ENCODE measurements at regions not wholly inside any gene's neighbourhood (a gene's known extent, or its start where the extent isn't known, plus 50 kb on each side); places are given as distances from the start of the nearest gene placed in this dataset.

DNA sequence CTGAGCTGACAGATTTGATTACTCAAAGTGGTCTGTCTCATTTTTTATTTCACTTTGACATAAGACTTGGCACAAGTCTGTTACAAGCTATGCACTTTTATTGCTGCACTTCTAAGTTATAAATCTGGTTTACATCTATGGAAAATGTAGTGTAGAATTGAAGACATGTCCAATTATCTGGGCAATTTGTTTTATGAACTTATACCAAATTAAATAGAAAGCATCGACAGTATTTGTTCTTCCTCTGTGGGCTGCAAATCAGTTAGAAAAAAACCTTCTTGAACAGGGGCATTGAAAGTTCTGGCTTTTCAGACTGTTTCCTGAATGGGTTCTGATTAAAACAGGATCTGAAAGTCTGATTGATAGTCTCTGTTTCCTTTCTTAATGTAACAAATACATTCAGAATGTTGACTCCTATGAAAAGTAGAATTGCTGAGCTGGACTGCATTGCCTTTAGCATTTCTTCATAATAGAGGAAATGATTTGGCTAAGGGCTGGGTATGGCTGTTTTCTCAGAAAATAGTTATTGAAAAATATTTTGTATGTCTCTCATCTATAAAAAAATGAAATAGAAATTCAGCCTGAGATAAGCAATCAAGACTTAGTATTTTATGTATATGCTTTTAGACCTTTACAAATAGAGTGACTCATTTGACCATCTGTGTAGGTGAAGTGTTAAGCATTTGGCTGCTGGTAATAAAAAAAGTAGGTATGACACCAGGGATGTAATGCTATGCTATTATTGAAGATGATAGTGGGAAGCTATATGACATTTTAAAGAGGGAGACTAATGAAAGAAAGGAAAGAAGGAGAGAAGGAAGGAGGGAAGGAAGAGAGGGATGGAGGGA lies 210.9 kb upstream of the SPRY2 start:
- Histone ChIP-seq H3K9me3 (ENCODE audit: control insufficient read depth in 2 of 2, insufficient read depth in 1 of 2, low read length in 1 of 2) (no peaks in the 10 kb centered on the region), H3K36me3 (ENCODE audit: control insufficient read depth in 2 of 2, insufficient read depth in 2 of 2, low read length in 1 of 2) (no peaks in the 10 kb centered on the region), H3K27ac (ENCODE audit: low read depth in 1 of 2, low read length in 1 of 2) (no peak overlapping the region), H3K4me3 (ENCODE audit: low read length in 2 of 2) (no peak overlapping the region), H3K4me1 (ENCODE audit: control insufficient read depth in 2 of 2, insufficient read depth in 2 of 2, low read length in 2 of 2) (no peaks in the 10 kb centered on the region), H3K27me3 (ENCODE audit: control insufficient read depth in 2 of 2, insufficient read depth in 1 of 2, low read length in 1 of 2) (no peaks in the 10 kb centered on the region)
- no peak for DNase-seq (ENCODE audit: low read depth in 6 of 9, low spot score in 9 of 9)
- 15% methylated on average over 1 of the region's 1 CpG for WGBS

DNA sequence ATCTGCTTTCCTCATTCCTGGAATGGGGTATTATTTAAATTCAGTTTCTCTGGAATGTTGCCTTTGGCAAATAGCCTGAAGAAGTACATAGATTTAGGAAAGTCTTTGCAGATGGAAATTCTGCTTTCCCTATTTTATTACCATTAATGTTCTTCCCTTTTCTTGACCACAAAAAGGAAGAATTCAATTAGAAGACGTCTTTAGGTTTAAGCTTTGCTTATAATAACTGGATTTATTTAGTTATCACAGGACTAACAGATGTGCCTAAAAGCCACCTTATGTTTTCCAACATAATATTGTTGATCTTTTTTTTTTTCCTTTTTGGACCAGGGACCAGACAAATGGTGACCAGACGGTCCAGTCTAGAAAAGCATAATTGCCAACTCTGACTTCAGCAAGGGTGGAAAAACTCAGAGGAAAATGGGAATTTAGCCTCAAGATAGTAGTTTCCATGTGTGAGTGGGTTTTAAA lies 210.1 kb upstream of the SPRY2 start:
- no peaks in the 10 kb centered on the region for H3K36me3 ChIP-seq (ENCODE audit: control insufficient read depth in 2 of 2, insufficient read depth in 2 of 2, low read length in 1 of 2)
- no peaks in the 10 kb centered on the region for H3K4me1 ChIP-seq (ENCODE audit: control insufficient read depth in 2 of 2, insufficient read depth in 2 of 2, low read length in 2 of 2)
- H3K27me3 ChIP-seq (ENCODE audit: control insufficient read depth in 2 of 2, insufficient read depth in 1 of 2, low read length in 1 of 2): no peaks in the 10 kb centered on the region
- H3K9me3 ChIP-seq (ENCODE audit: control insufficient read depth in 2 of 2, insufficient read depth in 1 of 2, low read length in 1 of 2): no peaks in the 10 kb centered on the region
- H3K4me3 ChIP-seq (ENCODE audit: low read length in 2 of 2): no peak overlapping the region
- no peak overlapping the region for H3K27ac ChIP-seq (ENCODE audit: low read depth in 1 of 2, low read length in 1 of 2)
- 77% methylated on average over 2 of the region's 2 CpGs for WGBS
- no peak for DNase-seq (ENCODE audit: low read depth in 6 of 9, low spot score in 9 of 9)

DNA sequence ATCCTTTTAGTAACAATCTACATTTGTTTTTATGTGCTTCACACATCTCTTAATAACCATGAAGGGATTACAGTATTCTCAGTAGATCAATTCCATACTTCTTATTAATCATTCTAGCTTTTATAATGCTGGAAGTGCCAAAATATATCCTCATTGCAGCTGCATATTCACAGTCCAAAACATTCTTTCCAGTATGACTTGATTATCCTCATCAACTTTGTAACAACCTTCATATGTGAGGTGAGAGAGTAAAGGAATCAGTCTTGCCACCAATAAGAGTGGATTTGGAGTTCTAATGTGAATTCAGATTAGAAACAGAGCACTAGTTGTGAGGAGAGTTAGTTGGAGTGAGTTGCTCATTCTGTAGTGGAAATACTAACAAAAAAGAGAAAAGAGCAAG lies 208.0 kb upstream of the SPRY2 start:
- no peak overlapping the region for H3K4me3 ChIP-seq (ENCODE audit: low read length in 2 of 2)
- no peaks in the 10 kb centered on the region for H3K27me3 ChIP-seq (ENCODE audit: control insufficient read depth in 2 of 2, insufficient read depth in 1 of 2, low read length in 1 of 2)
- no peak overlapping the region for H3K27ac ChIP-seq (ENCODE audit: low read depth in 1 of 2, low read length in 1 of 2)
- no peaks in the 10 kb centered on the region for H3K9me3 ChIP-seq (ENCODE audit: control insufficient read depth in 2 of 2, insufficient read depth in 1 of 2, low read length in 1 of 2)
- no peaks in the 10 kb centered on the region for H3K36me3 ChIP-seq (ENCODE audit: control insufficient read depth in 2 of 2, insufficient read depth in 2 of 2, low read length in 1 of 2)
- H3K4me1 ChIP-seq (ENCODE audit: control insufficient read depth in 2 of 2, insufficient read depth in 2 of 2, low read length in 2 of 2): no peaks in the 10 kb centered on the region
- DNase-seq (ENCODE audit: low read depth in 6 of 9, low spot score in 9 of 9): no peak

DNA sequence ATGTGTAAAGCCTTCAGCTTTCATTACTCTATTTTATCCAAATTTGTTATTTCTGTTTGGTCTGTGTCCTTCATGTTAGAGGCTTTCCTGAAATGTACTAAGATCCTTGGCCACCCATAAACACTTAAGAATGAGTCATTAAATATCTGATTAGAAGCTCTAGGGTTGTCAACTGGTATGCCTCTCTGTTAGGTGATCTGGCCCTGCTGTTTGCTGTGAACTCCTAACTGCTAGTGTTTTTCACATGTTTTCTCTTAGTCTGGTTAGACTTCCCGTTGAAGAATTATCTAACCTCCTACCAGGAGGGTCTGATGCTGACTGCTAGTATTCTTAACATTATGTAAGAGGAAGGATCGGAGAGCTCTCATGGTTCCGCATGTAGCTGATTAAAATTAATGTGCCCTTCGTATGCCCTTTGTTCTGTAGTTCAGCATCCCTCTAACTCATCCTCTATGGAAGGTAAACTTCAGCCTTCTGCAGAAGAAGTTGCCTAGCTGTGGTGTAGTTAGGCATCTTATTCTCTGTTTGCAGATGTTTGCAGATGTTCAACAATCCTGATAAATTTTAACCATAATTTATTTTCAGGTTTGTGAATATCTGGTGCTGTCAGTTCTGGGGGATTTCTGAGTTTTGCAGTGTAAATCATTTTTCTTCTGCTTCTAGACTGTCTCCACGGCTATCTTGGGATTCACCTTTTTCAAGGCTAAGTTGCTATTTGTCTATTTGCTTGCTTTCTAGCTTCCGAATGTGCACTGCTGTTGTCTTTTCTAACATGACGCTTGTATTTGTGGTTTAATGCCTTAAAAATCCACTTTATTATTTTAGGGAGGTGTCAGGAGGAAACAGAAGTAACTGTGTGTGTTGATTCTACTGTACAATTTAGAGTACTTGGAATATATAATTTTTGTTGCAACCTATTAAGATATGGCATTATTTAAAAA lies 207.2 kb upstream of the SPRY2 start:
- WGBS: 87% methylated on average over 7 of the region's 7 CpGs
- Histone ChIP-seq H3K9me3 (ENCODE audit: control insufficient read depth in 2 of 2, insufficient read depth in 1 of 2, low read length in 1 of 2) (no peaks in the 10 kb centered on the region), H3K27ac (ENCODE audit: low read depth in 1 of 2, low read length in 1 of 2) (no peak overlapping the region), H3K4me1 (ENCODE audit: control insufficient read depth in 2 of 2, insufficient read depth in 2 of 2, low read length in 2 of 2) (no peaks in the 10 kb centered on the region), H3K27me3 (ENCODE audit: control insufficient read depth in 2 of 2, insufficient read depth in 1 of 2, low read length in 1 of 2) (no peaks in the 10 kb centered on the region), H3K36me3 (ENCODE audit: control insufficient read depth in 2 of 2, insufficient read depth in 2 of 2, low read length in 1 of 2) (no peaks in the 10 kb centered on the region), H3K4me3 (ENCODE audit: low read length in 2 of 2) (no peak overlapping the region)
- DNase-seq (ENCODE audit: low read depth in 6 of 9, low spot score in 9 of 9): no peak

DNA sequence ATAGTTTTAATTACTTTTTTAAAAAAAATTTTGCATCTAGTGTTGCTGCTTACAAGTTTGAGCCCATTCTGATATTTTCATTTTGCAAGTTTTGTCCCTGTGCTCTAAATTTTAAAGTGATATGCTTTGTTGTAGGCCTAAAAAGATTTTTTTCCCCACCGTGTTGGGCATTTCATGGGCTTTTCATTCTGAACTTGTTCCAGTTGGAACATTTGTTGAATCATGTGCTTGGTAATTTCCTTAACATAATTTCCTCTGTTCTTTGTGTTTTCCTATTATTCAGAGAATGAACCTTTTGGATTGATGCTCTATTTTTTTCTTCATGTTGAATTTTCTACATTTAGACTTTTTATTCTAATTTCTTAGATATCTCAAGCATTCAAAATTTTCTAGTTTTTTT lies 206.4 kb upstream of the SPRY2 start:
- Histone ChIP-seq H3K27ac (ENCODE audit: low read depth in 1 of 2, low read length in 1 of 2) (no peak overlapping the region), H3K4me1 (ENCODE audit: control insufficient read depth in 2 of 2, insufficient read depth in 2 of 2, low read length in 2 of 2) (no peaks in the 10 kb centered on the region), H3K27me3 (ENCODE audit: control insufficient read depth in 2 of 2, insufficient read depth in 1 of 2, low read length in 1 of 2) (no peaks in the 10 kb centered on the region), H3K4me3 (ENCODE audit: low read length in 2 of 2) (no peak overlapping the region), H3K9me3 (ENCODE audit: control insufficient read depth in 2 of 2, insufficient read depth in 1 of 2, low read length in 1 of 2) (no peaks in the 10 kb centered on the region), H3K36me3 (ENCODE audit: control insufficient read depth in 2 of 2, insufficient read depth in 2 of 2, low read length in 1 of 2) (no peaks in the 10 kb centered on the region)
- WGBS: 94% methylated on average over 1 of the region's 1 CpG
- no peak for DNase-seq (ENCODE audit: low read depth in 6 of 9, low spot score in 9 of 9)

DNA sequence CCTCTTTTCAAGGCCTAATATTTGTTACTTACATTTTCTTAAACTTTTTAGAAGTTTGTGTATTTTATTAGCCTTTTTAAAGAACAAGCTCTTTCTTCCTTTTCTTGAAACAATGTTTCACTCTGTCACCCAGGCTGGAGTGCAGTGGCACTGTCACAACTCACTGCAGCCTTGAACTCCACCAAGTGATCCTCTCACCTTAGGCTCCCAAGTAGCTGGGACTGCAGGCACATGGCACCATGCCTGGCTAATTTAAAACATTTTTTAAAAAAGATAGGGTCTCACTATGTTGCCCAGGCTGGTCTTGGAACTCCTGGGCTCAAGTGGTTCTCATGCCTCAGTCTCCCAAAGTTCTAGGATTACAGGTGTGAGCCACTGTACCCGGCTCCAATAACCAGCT lies 192.2 kb upstream of the SPRY2 start:
- Histone ChIP-seq H3K27me3 (ENCODE audit: control insufficient read depth in 2 of 2, insufficient read depth in 1 of 2, low read length in 1 of 2) (no peaks in the 10 kb centered on the region), H3K36me3 (ENCODE audit: control insufficient read depth in 2 of 2, insufficient read depth in 2 of 2, low read length in 1 of 2) (no peaks in the 10 kb centered on the region), H3K4me1 (ENCODE audit: control insufficient read depth in 2 of 2, insufficient read depth in 2 of 2, low read length in 2 of 2) (no peaks in the 10 kb centered on the region), H3K9me3 (ENCODE audit: control insufficient read depth in 2 of 2, insufficient read depth in 1 of 2, low read length in 1 of 2) (no peaks in the 10 kb centered on the region), H3K27ac (ENCODE audit: low read depth in 1 of 2, low read length in 1 of 2) (no peak overlapping the region), H3K4me3 (ENCODE audit: low read length in 2 of 2) (no peak overlapping the region)
- WGBS: 97% methylated on average over 1 of the region's 1 CpG
- DNase-seq (ENCODE audit: low read depth in 6 of 9, low spot score in 9 of 9): no peak

DNA sequence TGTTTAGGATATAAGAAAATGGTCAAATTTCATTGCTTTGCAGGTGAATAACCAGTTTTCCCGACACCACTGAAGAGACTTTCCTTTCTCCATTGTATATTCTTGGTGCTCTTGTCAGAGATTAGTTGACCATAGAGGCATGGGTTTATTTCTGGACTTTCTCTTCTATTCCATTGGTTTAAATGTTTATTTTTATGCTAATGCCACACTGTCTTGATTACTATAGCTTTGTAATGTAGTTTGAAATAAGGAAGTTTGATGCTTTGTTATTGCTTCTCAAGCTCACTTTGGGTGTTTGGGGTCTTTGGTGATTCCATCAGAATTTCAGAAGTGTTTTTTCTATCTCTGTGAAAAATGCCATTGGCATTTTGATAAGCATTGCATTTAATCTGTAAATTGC lies 190.0 kb upstream of the SPRY2 start:
- Histone ChIP-seq H3K9me3 (ENCODE audit: control insufficient read depth in 2 of 2, insufficient read depth in 1 of 2, low read length in 1 of 2) (no peaks in the 10 kb centered on the region), H3K4me3 (ENCODE audit: low read length in 2 of 2) (no peak overlapping the region), H3K4me1 (ENCODE audit: control insufficient read depth in 2 of 2, insufficient read depth in 2 of 2, low read length in 2 of 2) (no peaks in the 10 kb centered on the region), H3K27ac (ENCODE audit: low read depth in 1 of 2, low read length in 1 of 2) (no peak overlapping the region), H3K36me3 (ENCODE audit: control insufficient read depth in 2 of 2, insufficient read depth in 2 of 2, low read length in 1 of 2) (no peaks in the 10 kb centered on the region), H3K27me3 (ENCODE audit: control insufficient read depth in 2 of 2, insufficient read depth in 1 of 2, low read length in 1 of 2) (no peaks in the 10 kb centered on the region)
- no peak for DNase-seq (ENCODE audit: low read depth in 6 of 9, low spot score in 9 of 9)
- WGBS: 97% methylated on average over 1 of the region's 1 CpG

DNA sequence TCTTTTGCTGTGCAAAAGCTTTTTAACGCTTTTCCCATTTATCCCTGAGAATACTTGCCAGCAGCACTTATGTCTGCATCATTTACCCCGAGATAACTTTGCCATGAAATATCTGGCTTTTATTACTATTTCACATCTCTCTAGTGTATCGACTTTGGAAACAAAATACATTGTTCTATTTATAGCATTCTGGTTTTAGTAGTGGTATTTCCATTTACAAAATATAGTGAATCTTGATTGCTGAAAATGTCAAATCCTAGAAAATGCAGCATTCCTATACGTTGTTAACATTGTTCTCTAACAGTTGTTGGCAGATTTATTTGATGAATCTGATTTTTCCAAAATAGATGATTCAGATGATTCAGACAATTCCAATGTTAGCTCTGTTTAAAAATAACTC lies 189.3 kb upstream of the SPRY2 start:
- no peak for DNase-seq (ENCODE audit: low read depth in 6 of 9, low spot score in 9 of 9)
- Histone ChIP-seq H3K27ac (ENCODE audit: low read depth in 1 of 2, low read length in 1 of 2) (no peak overlapping the region), H3K4me1 (ENCODE audit: control insufficient read depth in 2 of 2, insufficient read depth in 2 of 2, low read length in 2 of 2) (no peaks in the 10 kb centered on the region), H3K27me3 (ENCODE audit: control insufficient read depth in 2 of 2, insufficient read depth in 1 of 2, low read length in 1 of 2) (no peaks in the 10 kb centered on the region), H3K9me3 (ENCODE audit: control insufficient read depth in 2 of 2, insufficient read depth in 1 of 2, low read length in 1 of 2) (no peaks in the 10 kb centered on the region), H3K4me3 (ENCODE audit: low read length in 2 of 2) (no peak overlapping the region), H3K36me3 (ENCODE audit: control insufficient read depth in 2 of 2, insufficient read depth in 2 of 2, low read length in 1 of 2) (no peaks in the 10 kb centered on the region)
- WGBS: 95% methylated on average over 4 of the region's 4 CpGs

DNA sequence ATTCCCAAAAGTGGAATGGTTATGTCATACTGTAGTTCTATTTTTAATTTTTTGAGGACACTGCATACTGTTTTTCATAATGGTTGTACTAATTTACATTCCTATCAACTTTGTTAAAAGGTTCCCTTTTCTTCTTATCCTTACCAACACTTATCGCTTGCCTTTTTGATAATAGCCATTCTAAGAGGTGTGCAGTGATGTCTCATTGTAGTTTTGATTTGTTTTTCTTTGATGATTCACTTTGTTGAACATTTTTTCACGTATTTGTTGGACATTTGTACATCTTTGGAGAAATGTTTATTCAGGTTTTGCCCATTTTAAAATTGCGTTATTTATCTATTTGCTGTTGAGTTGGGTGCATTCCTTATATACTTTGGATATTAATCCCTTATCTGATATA lies 188.8 kb upstream of the SPRY2 start:
- Histone ChIP-seq H3K4me1 (ENCODE audit: control insufficient read depth in 2 of 2, insufficient read depth in 2 of 2, low read length in 2 of 2) (no peaks in the 10 kb centered on the region), H3K27ac (ENCODE audit: low read depth in 1 of 2, low read length in 1 of 2) (no peak overlapping the region), H3K27me3 (ENCODE audit: control insufficient read depth in 2 of 2, insufficient read depth in 1 of 2, low read length in 1 of 2) (no peaks in the 10 kb centered on the region), H3K36me3 (ENCODE audit: control insufficient read depth in 2 of 2, insufficient read depth in 2 of 2, low read length in 1 of 2) (no peaks in the 10 kb centered on the region), H3K9me3 (ENCODE audit: control insufficient read depth in 2 of 2, insufficient read depth in 1 of 2, low read length in 1 of 2) (no peaks in the 10 kb centered on the region), H3K4me3 (ENCODE audit: low read length in 2 of 2) (no peak overlapping the region)
- 94% methylated on average over 3 of the region's 3 CpGs for WGBS
- DNase-seq (ENCODE audit: low read depth in 6 of 9, low spot score in 9 of 9): no peak

Measured in thymus (tissue), 11 donors.